ENCODE measurements at regions not wholly inside any gene's neighbourhood (a gene's known extent, or its start where the extent isn't known, plus 50 kb on each side); places are given as distances from the start of the nearest gene placed in this dataset.

DNA sequence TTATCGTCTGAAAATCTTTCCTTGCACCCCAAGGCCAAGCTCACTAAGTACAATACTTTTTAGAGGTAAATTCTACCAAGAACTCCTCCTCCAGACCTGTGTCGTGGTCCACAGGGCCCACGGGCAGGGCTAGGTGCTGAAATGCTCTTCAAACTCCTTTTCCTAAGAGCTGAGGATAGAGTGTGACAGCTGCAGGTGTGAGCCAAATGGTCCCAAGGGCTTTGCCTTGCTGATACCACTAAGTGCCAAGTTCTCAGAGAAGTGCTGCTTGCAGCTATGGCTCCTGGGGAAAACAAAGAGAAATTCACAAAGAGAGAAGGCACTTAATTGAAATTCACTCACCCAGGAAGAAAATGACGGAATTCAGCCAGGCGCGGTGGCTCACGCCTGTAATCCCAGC, 868.9 kb upstream of the AUTS2 start:
- TF ChIP-seq CTCF (IDR thresholded peaks at IDR 0.05; ENCODE audit: low read depth, low read length, missing input control) = no peak
- TF ChIP-seq YY1 (IDR thresholded peaks at IDR 0.05) = no peak
- TF ChIP-seq JUND (IDR thresholded peaks at IDR 0.05) = no peak
